ENCODE measurements at regions not wholly inside any gene's neighbourhood (a gene's known extent, or its start where the extent isn't known, plus 50 kb on each side); places are given as distances from the start of the nearest gene placed in this dataset.
"Not testable (repeated sequence)": the region's sequence is repeated elsewhere in the genome, so short reads cannot be mapped to it uniquely, and the experiment has no call there.

GRCh38 chr19:21617740-21618339 lies 112.4 kb downstream of the ZNF429 start:
- TF ChIP-seq CTCF (IDR thresholded peaks at IDR 0.05; ENCODE audit: insufficient read depth, missing control alignments) = no peak
- FAIRE-seq = no peak

GRCh38 chr19:21614776-21615175 lies 109.4 kb downstream of the ZNF429 start:
- not testable (repeated sequence) for FAIRE-seq; DNase-seq (ENCODE audit: insufficient read length, low spot score)

More at GRCh38 chr19:21617740-21618339, 112.4 kb downstream of the ZNF429 start:
- DNase-seq (ENCODE audit: insufficient read length, low spot score) = no peak

GRCh38 chr19:21613201-21613600 lies 107.8 kb downstream of the ZNF429 start:
- DNase-seq (ENCODE audit: insufficient read length, low spot score); FAIRE-seq: not testable (repeated sequence)

- no peak for DNase-seq (ENCODE audit: insufficient read length, low spot score)
- no peak for TF ChIP-seq CTCF (IDR thresholded peaks at IDR 0.05; ENCODE audit: insufficient read depth, missing control alignments)
- no peak for FAIRE-seq
Observed at GRCh38 chr19:21612403-21612872, 107.0 kb downstream of the ZNF429 start.

GRCh38 chr19:21611659-21612402 lies 106.4 kb downstream of the ZNF429 start:
- TF ChIP-seq CTCF (IDR thresholded peaks at IDR 0.05; ENCODE audit: insufficient read depth, missing control alignments) = no peak
- no peak for FAIRE-seq
- no peak for DNase-seq (ENCODE audit: insufficient read length, low spot score)

- DNase-seq (ENCODE audit: insufficient read length, low spot score) (no peak), FAIRE-seq (no peak)
- no peak for TF ChIP-seq CTCF (IDR thresholded peaks at IDR 0.05; ENCODE audit: insufficient read depth, missing control alignments)
Observed at GRCh38 chr19:21610787-21611186, 105.4 kb downstream of the ZNF429 start.

GRCh38 chr19:21610341-21610740 lies 104.9 kb downstream of the ZNF429 start:
- DNase-seq (ENCODE audit: insufficient read length, low spot score) (no peak), FAIRE-seq (no peak)
- no peak for TF ChIP-seq CTCF (IDR thresholded peaks at IDR 0.05; ENCODE audit: insufficient read depth, missing control alignments)

- FAIRE-seq (no peak), DNase-seq (ENCODE audit: insufficient read length, low spot score) (no peak)
- TF ChIP-seq CTCF (IDR thresholded peaks at IDR 0.05; ENCODE audit: insufficient read depth, missing control alignments) = no peak
Observed at GRCh38 chr19:21608571-21608970, 103.2 kb downstream of the ZNF429 start.
